Vagina (tissue), 2 donors: ENCODE measurements at regions not wholly inside any gene's neighbourhood (a gene's known extent, or its start where the extent isn't known, plus 50 kb on each side); places are given as distances from the start of the nearest gene placed in this dataset.

Experiments used
- POLR2A ChIP-seq, 2 donors: fragments of 450-650 bp; IDR thresholded peaks; one replicate each; pipeline ENCODE4 v1.6.1; 2017; ENCODE audit warnings: antibody characterized with exemption in 2 of 2, mild to moderate bottlenecking in 2 of 2, moderate library complexity in 2 of 2
- POLR2AphosphoS5 ChIP-seq, 2 donors: sonication (generic); formaldehyde crosslinking; IDR thresholded peaks; one replicate each; pipeline ENCODE4 v1.9.0; 2017; ENCODE audit warnings: antibody characterized with exemption in 2 of 2, mild to moderate bottlenecking in 2 of 2, low read depth in 1 of 2; ENCODE audit not compliant: insufficient read depth in 1 of 2
- TF ChIP-seq, protein P1 (sequence below), 3 experiments: fragments of 450-650 bp in 2 of 3; fragments of 200-600 bp in 1 of 3; sonication (generic) in 1 of 3; IDR thresholded peaks; one replicate each; pipeline ENCODE4 v1.5.1; 2017 to 2019; ENCODE audit warnings: antibody characterized with exemption in 3 of 3, mild to moderate bottlenecking in 2 of 3, moderate library complexity in 2 of 3

DNA sequence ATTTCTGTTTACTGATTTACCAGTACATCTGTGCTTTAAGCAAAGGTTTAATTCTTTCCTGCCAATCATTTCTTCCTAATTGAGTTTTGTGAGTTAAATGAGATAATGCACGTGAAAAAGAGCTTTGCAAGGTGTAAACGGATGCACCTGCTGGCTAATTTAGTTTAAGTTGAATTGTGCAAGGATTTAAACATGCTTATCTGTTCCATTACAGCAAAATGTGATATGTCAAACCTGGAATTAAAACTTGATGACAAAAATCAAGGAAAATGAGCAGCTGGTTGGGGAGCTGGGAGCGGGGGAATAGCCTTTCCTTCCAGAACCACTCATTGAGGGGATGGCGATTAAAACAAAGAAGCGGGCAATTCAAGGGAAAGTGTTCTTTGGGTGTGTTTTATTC lies 155.0 kb upstream of the CTTNBP2 start:
- TF ChIP-seq, protein P1, sequence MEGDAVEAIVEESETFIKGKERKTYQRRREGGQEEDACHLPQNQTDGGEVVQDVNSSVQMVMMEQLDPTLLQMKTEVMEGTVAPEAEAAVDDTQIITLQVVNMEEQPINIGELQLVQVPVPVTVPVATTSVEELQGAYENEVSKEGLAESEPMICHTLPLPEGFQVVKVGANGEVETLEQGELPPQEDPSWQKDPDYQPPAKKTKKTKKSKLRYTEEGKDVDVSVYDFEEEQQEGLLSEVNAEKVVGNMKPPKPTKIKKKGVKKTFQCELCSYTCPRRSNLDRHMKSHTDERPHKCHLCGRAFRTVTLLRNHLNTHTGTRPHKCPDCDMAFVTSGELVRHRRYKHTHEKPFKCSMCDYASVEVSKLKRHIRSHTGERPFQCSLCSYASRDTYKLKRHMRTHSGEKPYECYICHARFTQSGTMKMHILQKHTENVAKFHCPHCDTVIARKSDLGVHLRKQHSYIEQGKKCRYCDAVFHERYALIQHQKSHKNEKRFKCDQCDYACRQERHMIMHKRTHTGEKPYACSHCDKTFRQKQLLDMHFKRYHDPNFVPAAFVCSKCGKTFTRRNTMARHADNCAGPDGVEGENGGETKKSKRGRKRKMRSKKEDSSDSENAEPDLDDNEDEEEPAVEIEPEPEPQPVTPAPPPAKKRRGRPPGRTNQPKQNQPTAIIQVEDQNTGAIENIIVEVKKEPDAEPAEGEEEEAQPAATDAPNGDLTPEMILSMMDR (IDR thresholded peaks at IDR 0.05): no peak
- TF ChIP-seq POLR2A (IDR thresholded peaks at IDR 0.05) (no peak), POLR2AphosphoS5 (IDR thresholded peaks at IDR 0.05; ENCODE audit: insufficient read depth in 1 of 2, low read depth in 1 of 2) (no peak)
